Jurkat, Clone E6-1 (cell line): ENCODE measurements at regions not wholly inside any gene's neighbourhood (a gene's known extent, or its start where the extent isn't known, plus 50 kb on each side); places are given as distances from the start of the nearest gene placed in this dataset.
"Not testable (repeated sequence)": the region's sequence is repeated elsewhere in the genome, so short reads cannot be mapped to it uniquely, and the experiment has no call there.

Experiments
- DNase-seq: peaks from one replicate; pipeline ENCODE4 v3.0.0-alpha.2; 2011; ENCODE audit warnings: low read depth, low spot score
- H3K4me3 ChIP-seq: 2 replicates; pipeline ENCODE4 v1.5.1; 2011; ENCODE audit warnings: mild to moderate bottlenecking, low read length, control low read depth, moderate library complexity

- H3K4me3 ChIP-seq: no peak overlapping the region
These were observed 121.8 kb upstream of the PHACTR3 start for GRCh38 chr20:59482351-59483187.

GRCh38 chr20:59483481-59483880 lies 120.9 kb upstream of the PHACTR3 start:
- no peak for DNase-seq
- no peak overlapping the region for H3K4me3 ChIP-seq

More at GRCh38 chr20:59482351-59483187, 121.8 kb upstream of the PHACTR3 start:
- DNase-seq: no peak

GRCh38 chr20:59484228-59484627 lies 120.1 kb upstream of the PHACTR3 start:
- DNase-seq: no peak
- H3K4me3 ChIP-seq: no peak overlapping the region

- no peak for DNase-seq
- no peak overlapping the region for H3K4me3 ChIP-seq
These were observed 118.5 kb upstream of the PHACTR3 start for GRCh38 chr20:59485576-59486454.

GRCh38 chr20:59488459-59488858 lies 115.9 kb upstream of the PHACTR3 start:
- H3K4me3 ChIP-seq, DNase-seq: not testable (repeated sequence)

- not testable (repeated sequence) for DNase-seq, H3K4me3 ChIP-seq
These were observed 113.9 kb upstream of the PHACTR3 start for GRCh38 chr20:59490196-59491004.

GRCh38 chr20:59491884-59492283 lies 112.5 kb upstream of the PHACTR3 start:
- H3K4me3 ChIP-seq: no peak overlapping the region
- DNase-seq: no peak

GRCh38 chr20:59493926-59494325 lies 110.4 kb upstream of the PHACTR3 start:
- DNase-seq: no peak
- H3K4me3 ChIP-seq: no peak overlapping the region

- no peak overlapping the region for H3K4me3 ChIP-seq
- no peak for DNase-seq
These were observed 109.2 kb upstream of the PHACTR3 start for GRCh38 chr20:59495166-59495565.

- peak; percentile 50 for DNase-seq
These were observed 108.3 kb upstream of the PHACTR3 start for GRCh38 chr20:59495894-59496510.

GRCh38 chr20:59498291-59498690 lies 106.0 kb upstream of the PHACTR3 start:
- no peak overlapping the region for H3K4me3 ChIP-seq
- no peak for DNase-seq

More at GRCh38 chr20:59495894-59496510, 108.3 kb upstream of the PHACTR3 start:
- no peak overlapping the region for H3K4me3 ChIP-seq

- no peak for DNase-seq
- no peak overlapping the region for H3K4me3 ChIP-seq
These were observed 104.5 kb upstream of the PHACTR3 start for GRCh38 chr20:59499863-59500262.

GRCh38 chr20:59508729-59509128 lies 95.6 kb upstream of the PHACTR3 start:
- DNase-seq: no peak
- H3K4me3 ChIP-seq: no peak overlapping the region

GRCh38 chr20:59512651-59513050 lies 91.7 kb upstream of the PHACTR3 start:
- no peak for DNase-seq
- H3K4me3 ChIP-seq: no peak overlapping the region

- no peak for DNase-seq
- H3K4me3 ChIP-seq: no peak overlapping the region
These were observed 89.8 kb upstream of the PHACTR3 start for GRCh38 chr20:59514554-59514953.

- no peak overlapping the region for H3K4me3 ChIP-seq
- DNase-seq: no peak
These were observed 89.1 kb upstream of the PHACTR3 start for GRCh38 chr20:59515013-59515905.

GRCh38 chr20:59515906-59516209 lies 88.5 kb upstream of the PHACTR3 start:
- no peak for DNase-seq
- no peak overlapping the region for H3K4me3 ChIP-seq
